ENCODE measurements at regions not wholly inside any gene's neighbourhood (a gene's known extent, or its start where the extent isn't known, plus 50 kb on each side); places are given as distances from the start of the nearest gene placed in this dataset.

GRCh38 chr2:196535061-196535460 lies 104.5 kb upstream of the CCDC150 start:
- TF ChIP-seq CTCF (IDR thresholded peaks at IDR 0.05 in 2 of 3, conservative IDR thresholded peaks at IDR 0.05 in 1 of 3; ENCODE audit: borderline replicate concordance in 1 of 3, insufficient read depth in 1 of 3, low read depth in 2 of 3, low read length in 2 of 3) (no peak), EZH2 (IDR thresholded peaks at IDR 0.05) (no peak), POLR2A (IDR thresholded peaks at IDR 0.05; ENCODE audit: borderline replicate concordance, extremely low read depth, insufficient read depth, insufficient read length) (no peak)

All from HCT116 (cell line).